ENCODE measurements at regions not wholly inside any gene's neighbourhood (a gene's known extent, or its start where the extent isn't known, plus 50 kb on each side); places are given as distances from the start of the nearest gene placed in this dataset.

DNA sequence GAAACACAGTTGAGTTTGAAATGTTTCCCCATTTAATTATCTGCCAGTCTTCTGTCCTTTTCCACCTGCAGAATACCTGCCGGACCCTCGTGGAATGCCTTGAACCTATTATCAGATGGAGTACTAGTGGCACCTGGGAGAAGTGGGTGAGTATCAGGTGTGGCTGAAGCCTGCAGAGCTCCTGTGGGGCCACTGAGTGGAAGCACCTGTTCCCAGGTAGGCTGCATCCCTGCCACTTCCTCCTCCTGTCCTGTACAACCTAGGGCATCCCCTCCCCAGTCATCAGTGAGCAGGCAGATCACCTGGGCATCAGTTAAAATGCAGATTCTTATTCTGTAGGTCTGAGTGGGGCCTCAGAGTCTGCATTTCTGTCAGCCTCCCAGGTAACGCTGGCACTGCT, 80.8 kb upstream of the BZW1 start:
- ChIA-PET POLR2A (no interaction called here), CTCF (interaction anchor here (1.2 to 1.6 kb wide), 2 partner anchors 18 to 757 kb away, joined by 4 to 8 read pairs; no protein-coding TSS in a partner anchor)
- DNase-seq (ENCODE audit: low read depth, low spot score) (no peak), FAIRE-seq (no peak)
- H3K9me3 ChIP-seq (replicated peaks; ENCODE audit: control insufficient read depth, insufficient read depth, low read length): no peaks in the 10 kb centered on the region
- peaks cover 8 to 13% of the 10 kb centered on the region in 2 experiments for H3K27me3 ChIP-seq (ENCODE audit: control insufficient read depth in 2 of 2, insufficient read depth in 2 of 2, low read length in 2 of 2)
- no peak overlapping the region for H3K27ac ChIP-seq (ENCODE audit: insufficient read depth, low read depth, low read length)
- H3K79me2 ChIP-seq (ENCODE audit: control insufficient read depth, insufficient read depth, low read length): no peaks in the 10 kb centered on the region
- no TSS peak for BruUV-seq (replicated peaks)
- no peak overlapping the region for H2AFZ ChIP-seq (ENCODE audit: low read depth, low read length)
- no peaks in the 10 kb centered on the region for H4K20me1 ChIP-seq (replicated peaks; ENCODE audit: control insufficient read depth, extremely low read depth, insufficient read depth, low read length)
- no peaks in the 10 kb centered on the region for H3K9me1 ChIP-seq (replicated peaks; ENCODE audit: control insufficient read depth, extremely low read depth, insufficient read depth, low read length)
- H3K4me2 ChIP-seq (ENCODE audit: insufficient read depth, low read length): no peak overlapping the region
- TF ChIP-seq POLR2AphosphoS5 (IDR thresholded peaks at IDR 0.05; ENCODE audit: insufficient read depth, low read depth, low read length): no peak
- no peak for TF ChIP-seq JUN (IDR thresholded peaks at IDR 0.05; ENCODE audit: borderline replicate concordance, insufficient read depth, insufficient read length, low read depth)
- TF ChIP-seq, protein P1, sequence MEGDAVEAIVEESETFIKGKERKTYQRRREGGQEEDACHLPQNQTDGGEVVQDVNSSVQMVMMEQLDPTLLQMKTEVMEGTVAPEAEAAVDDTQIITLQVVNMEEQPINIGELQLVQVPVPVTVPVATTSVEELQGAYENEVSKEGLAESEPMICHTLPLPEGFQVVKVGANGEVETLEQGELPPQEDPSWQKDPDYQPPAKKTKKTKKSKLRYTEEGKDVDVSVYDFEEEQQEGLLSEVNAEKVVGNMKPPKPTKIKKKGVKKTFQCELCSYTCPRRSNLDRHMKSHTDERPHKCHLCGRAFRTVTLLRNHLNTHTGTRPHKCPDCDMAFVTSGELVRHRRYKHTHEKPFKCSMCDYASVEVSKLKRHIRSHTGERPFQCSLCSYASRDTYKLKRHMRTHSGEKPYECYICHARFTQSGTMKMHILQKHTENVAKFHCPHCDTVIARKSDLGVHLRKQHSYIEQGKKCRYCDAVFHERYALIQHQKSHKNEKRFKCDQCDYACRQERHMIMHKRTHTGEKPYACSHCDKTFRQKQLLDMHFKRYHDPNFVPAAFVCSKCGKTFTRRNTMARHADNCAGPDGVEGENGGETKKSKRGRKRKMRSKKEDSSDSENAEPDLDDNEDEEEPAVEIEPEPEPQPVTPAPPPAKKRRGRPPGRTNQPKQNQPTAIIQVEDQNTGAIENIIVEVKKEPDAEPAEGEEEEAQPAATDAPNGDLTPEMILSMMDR (IDR thresholded peaks at IDR 0.05; ENCODE audit: extremely low read depth in 1 of 2, insufficient read depth in 1 of 2, low read depth in 1 of 2, low read length in 2 of 2): no peak
- dilution Hi-C loops (cut with MboI; ENCODE audit: extremely low pct_ligation_motif_present, low sequenced_read_pairs): no loop called here
- no peaks in the 10 kb centered on the region for H3K4me1 ChIP-seq (ENCODE audit: control insufficient read depth, extremely low read depth, insufficient read depth, low read length)
- intact Hi-C loops (cut with micrococcal nuclease): loop anchor here (10.0 kb wide), 1 partner anchor 246 kb away; no protein-coding TSS in a partner anchor
- H3K9ac ChIP-seq (replicated peaks; ENCODE audit: extremely low read depth, insufficient read depth, low read length): no peak overlapping the region
- H3K4me3 ChIP-seq (replicated peaks in 1 of 3; ENCODE audit: insufficient read depth in 1 of 3, low read depth in 1 of 3, low read length in 3 of 3): no peak overlapping the region
- H3K36me3 ChIP-seq (ENCODE audit: control insufficient read depth in 2 of 2, extremely low read depth in 1 of 2, insufficient read depth in 2 of 2, low read length in 2 of 2): no peaks in the 10 kb centered on the region

DNA sequence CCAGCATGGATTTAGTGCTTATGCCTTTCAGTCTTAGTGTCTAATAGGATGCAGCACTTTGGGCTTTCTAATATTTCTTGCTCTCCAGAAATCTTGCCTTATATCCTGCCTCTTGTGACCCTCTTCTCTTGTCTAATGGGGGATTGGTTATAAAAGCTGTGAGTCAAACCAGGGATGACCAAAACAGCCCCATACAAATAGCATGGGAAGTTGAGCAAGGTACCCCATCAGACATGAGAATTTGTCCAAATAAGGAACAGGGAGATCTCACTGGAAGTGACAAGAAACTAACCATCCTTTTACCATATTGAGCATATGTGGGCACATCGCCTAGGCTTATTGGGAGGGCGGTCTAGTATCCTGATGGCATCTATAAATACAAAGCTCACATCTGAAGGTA, 78.8 kb upstream of the BZW1 start:
- Histone ChIP-seq H3K9me1 (replicated peaks; ENCODE audit: control insufficient read depth, extremely low read depth, insufficient read depth, low read length) (no peaks in the 10 kb centered on the region), H3K9me3 (replicated peaks; ENCODE audit: control insufficient read depth, insufficient read depth, low read length) (no peaks in the 10 kb centered on the region), H2AFZ (ENCODE audit: low read depth, low read length) (no peak overlapping the region), H3K27me3 (ENCODE audit: control insufficient read depth in 2 of 2, insufficient read depth in 2 of 2, low read length in 2 of 2) (peaks cover 0 to 2% of the 10 kb centered on the region in 2 experiments), H3K4me3 (replicated peaks in 1 of 3; ENCODE audit: insufficient read depth in 1 of 3, low read depth in 1 of 3, low read length in 3 of 3) (no peak overlapping the region), H4K20me1 (replicated peaks; ENCODE audit: control insufficient read depth, extremely low read depth, insufficient read depth, low read length) (no peaks in the 10 kb centered on the region), H3K4me2 (ENCODE audit: insufficient read depth, low read length) (no peak overlapping the region), H3K27ac (ENCODE audit: insufficient read depth, low read depth, low read length) (no peak overlapping the region), H3K79me2 (ENCODE audit: control insufficient read depth, insufficient read depth, low read length) (no peaks in the 10 kb centered on the region), H3K36me3 (ENCODE audit: control insufficient read depth in 2 of 2, extremely low read depth in 1 of 2, insufficient read depth in 2 of 2, low read length in 2 of 2) (no peaks in the 10 kb centered on the region), H3K4me1 (ENCODE audit: control insufficient read depth, extremely low read depth, insufficient read depth, low read length) (no peaks in the 10 kb centered on the region), H3K9ac (replicated peaks; ENCODE audit: extremely low read depth, insufficient read depth, low read length) (no peak overlapping the region)
- CTCF ChIA-PET: interaction anchor here (1.7 to 5.6 kb wide), 3 partner anchors 19 to 157 kb away, joined by 5 to 99 read pairs (median 5); no protein-coding TSS in a partner anchor
- POLR2A ChIA-PET: no interaction called here
- TF ChIP-seq, protein P2, sequence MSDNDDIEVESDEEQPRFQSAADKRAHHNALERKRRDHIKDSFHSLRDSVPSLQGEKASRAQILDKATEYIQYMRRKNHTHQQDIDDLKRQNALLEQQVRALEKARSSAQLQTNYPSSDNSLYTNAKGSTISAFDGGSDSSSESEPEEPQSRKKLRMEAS (IDR thresholded peaks at IDR 0.05; ENCODE audit: insufficient read depth, insufficient read length): no peak
- no peak for TF ChIP-seq MYC (IDR thresholded peaks at IDR 0.05; ENCODE audit: low read depth, low read length)
- no TSS peak for BruUV-seq (replicated peaks)
- FAIRE-seq (no peak), DNase-seq (ENCODE audit: low read depth, low spot score) (no peak)
- dilution Hi-C loops (cut with MboI; ENCODE audit: extremely low pct_ligation_motif_present, low sequenced_read_pairs): no loop called here
- intact Hi-C loops (cut with micrococcal nuclease): loop anchor here (10.0 kb wide), 1 partner anchor 248 kb away; no protein-coding TSS in a partner anchor

All from endothelial cell of umbilical vein (primary cell).